Activated CD4-positive, CD25-positive, alpha-beta regulatory T cell (primary cell): ENCODE measurements at regions not wholly inside any gene's neighbourhood (a gene's known extent, or its start where the extent isn't known, plus 50 kb on each side); places are given as distances from the start of the nearest gene placed in this dataset.
"Not testable (repeated sequence)": the region's sequence is repeated elsewhere in the genome, so short reads cannot be mapped to it uniquely, and the experiment has no call there.

ENCODE experiments used
- DNase-seq, 4 experiments: peaks; one replicate each; lab custom pipeline; 2025; lab: John Stamatoyannopoulos, UW

- not testable (repeated sequence) for DNase-seq
Observed at GRCh38 chr22:23460517-23461031, 119.5 kb downstream of the IGLL1 start.

- not testable (repeated sequence) for DNase-seq
Observed at GRCh38 chr22:23459645-23460516, 120.2 kb downstream of the IGLL1 start.

- no peak for DNase-seq
Observed at GRCh38 chr22:23458663-23459541, 121.2 kb downstream of the IGLL1 start.

GRCh38 chr22:23457380-23457985 lies 122.6 kb downstream of the IGLL1 start:
- no peak for DNase-seq

- not testable (repeated sequence) for DNase-seq
Observed at GRCh38 chr22:23456666-23457379, 123.3 kb downstream of the IGLL1 start.

GRCh38 chr22:23454345-23454744 lies 125.7 kb downstream of the IGLL1 start:
- not testable (repeated sequence) for DNase-seq

- no peak for DNase-seq
Observed at GRCh38 chr22:23453277-23453676, 126.8 kb downstream of the IGLL1 start.

- DNase-seq = no peak
Observed at GRCh38 chr22:23452231-23453010, 127.7 kb downstream of the IGLL1 start.

GRCh38 chr22:23451452-23452230 lies 128.4 kb downstream of the IGLL1 start:
- DNase-seq = not testable (repeated sequence)

- DNase-seq = not testable (repeated sequence)
Observed at GRCh38 chr22:23450821-23451220, 129.3 kb downstream of the IGLL1 start.

GRCh38 chr22:23450434-23450795 lies 129.7 kb downstream of the IGLL1 start:
- no peak for DNase-seq

GRCh38 chr22:23449748-23450433 lies 130.2 kb downstream of the IGLL1 start:
- not testable (repeated sequence) for DNase-seq

GRCh38 chr22:23448499-23449288 lies 131.4 kb downstream of the IGLL1 start:
- not testable (repeated sequence) for DNase-seq

GRCh38 chr22:23446796-23447350 lies 133.2 kb downstream of the IGLL1 start:
- DNase-seq = no peak

- DNase-seq = not testable (repeated sequence)
Observed at GRCh38 chr22:23446194-23446593, 133.9 kb downstream of the IGLL1 start.

- not testable (repeated sequence) for DNase-seq
Observed at GRCh38 chr22:23443905-23444304, 136.2 kb downstream of the IGLL1 start.

- DNase-seq = not testable (repeated sequence)
Observed at GRCh38 chr22:23439581-23439980, 140.5 kb downstream of the IGLL1 start.

GRCh38 chr22:23438216-23438615 lies 141.9 kb downstream of the IGLL1 start:
- no peak for DNase-seq
